ENCODE measurements at regions not wholly inside any gene's neighbourhood (a gene's known extent, or its start where the extent isn't known, plus 50 kb on each side); places are given as distances from the start of the nearest gene placed in this dataset.

GRCh38 chr14:40093800-40094199 is 661.6 kb upstream of the FBXO33 start:
- 83% methylated on average over 1 of the region's 1 CpG for WGBS
- Histone ChIP-seq H3K9ac (ENCODE audit: low read depth in 1 of 2, low read length in 2 of 2) (no peak overlapping the region), H3K4me1 (ENCODE audit: control insufficient read depth in 4 of 4, insufficient read depth in 4 of 4, low read length in 3 of 4) (no peaks in the 10 kb centered on the region), H3K36me3 (ENCODE audit: control insufficient read depth in 4 of 4, insufficient read depth in 3 of 4, low read depth in 1 of 4, low read length in 3 of 4) (no peaks in the 10 kb centered on the region), H3K4me3 (ENCODE audit: low read depth in 1 of 3, low read length in 3 of 3) (no peak overlapping the region), H3K27ac (ENCODE audit: low read depth in 1 of 2, low read length in 2 of 2) (no peak overlapping the region), H3K9me3 (ENCODE audit: control insufficient read depth in 4 of 4, low read length in 3 of 4) (no peaks in the 10 kb centered on the region), H3K27me3 (ENCODE audit: control insufficient read depth in 4 of 4, insufficient read depth in 4 of 4, low read length in 3 of 4) (no peaks in the 10 kb centered on the region)
- no peak for DNase-seq (ENCODE audit: low spot score)
- TF ChIP-seq ATF3 (IDR thresholded peaks at IDR 0.05) (no peak), NR2F2 (IDR thresholded peaks at IDR 0.05) (no peak), REST (IDR thresholded peaks at IDR 0.05) (no peak), EGR1 (IDR thresholded peaks at IDR 0.05; ENCODE audit: low read depth in 2 of 2) (no peak), CTCF (IDR thresholded peaks at IDR 0.05; ENCODE audit: low read depth, low read length, missing input control) (no peak), FOXA2 (IDR thresholded peaks at IDR 0.05) (no peak), ZBTB33 (IDR thresholded peaks at IDR 0.05) (no peak), MAX (IDR thresholded peaks at IDR 0.05) (no peak), HNF4A (conservative IDR thresholded peaks at IDR 0.05) (no peak), RAD21 (IDR thresholded peaks at IDR 0.05) (no peak), TAF1 (conservative IDR thresholded peaks at IDR 0.05) (no peak), YY1 (IDR thresholded peaks at IDR 0.05) (no peak), FOXA1 (IDR thresholded peaks at IDR 0.05) (no peak), GABPA (IDR thresholded peaks at IDR 0.05 in 1 of 2, conservative IDR thresholded peaks at IDR 0.05 in 1 of 2) (no peak), RXRA (IDR thresholded peaks at IDR 0.05) (no peak), HNF4G (IDR thresholded peaks at IDR 0.05) (no peak)

GRCh38 chr14:40074169-40074568 is 641.9 kb upstream of the FBXO33 start:
- TF ChIP-seq JUND (IDR thresholded peaks at IDR 0.05) (no peak), FOXA2 (IDR thresholded peaks at IDR 0.05) (no peak), TAF1 (conservative IDR thresholded peaks at IDR 0.05) (no peak), EGR1 (IDR thresholded peaks at IDR 0.05; ENCODE audit: low read depth in 2 of 2) (no peak), REST (IDR thresholded peaks at IDR 0.05) (no peak), HNF4G (IDR thresholded peaks at IDR 0.05) (no peak), GABPA (IDR thresholded peaks at IDR 0.05 in 1 of 2, conservative IDR thresholded peaks at IDR 0.05 in 1 of 2) (no peak), HNF4A (conservative IDR thresholded peaks at IDR 0.05) (no peak)
- 94% methylated on average over 2 of the region's 2 CpGs for whole genome bisulfite sequencing
- H3K36me3 ChIP-seq (ENCODE audit: control insufficient read depth in 4 of 4, insufficient read depth in 3 of 4, low read depth in 1 of 4, low read length in 3 of 4): no peaks in the 10 kb centered on the region

More at GRCh38 chr14:40074169-40074568, 641.9 kb upstream of the FBXO33 start:
- Histone ChIP-seq H3K9me3 (ENCODE audit: control insufficient read depth in 4 of 4, low read length in 3 of 4) (peaks cover 0 to 2% (median 0%) of the 10 kb centered on the region in 4 donors), H3K4me3 (ENCODE audit: low read depth in 1 of 3, low read length in 3 of 3) (no peak overlapping the region), H3K9ac (ENCODE audit: low read depth in 1 of 2, low read length in 2 of 2) (no peak overlapping the region), H3K27me3 (ENCODE audit: control insufficient read depth in 4 of 4, insufficient read depth in 4 of 4, low read length in 3 of 4) (no peaks in the 10 kb centered on the region), H3K4me1 (ENCODE audit: control insufficient read depth in 4 of 4, insufficient read depth in 4 of 4, low read length in 3 of 4) (no peaks in the 10 kb centered on the region), H3K27ac (ENCODE audit: low read depth in 1 of 2, low read length in 2 of 2) (no peak overlapping the region)
- no peak for DNase-seq (ENCODE audit: low spot score)
